B cell (primary cell): ENCODE measurements at regions not wholly inside any gene's neighbourhood (a gene's known extent, or its start where the extent isn't known, plus 50 kb on each side); places are given as distances from the start of the nearest gene placed in this dataset.

ENCODE experiments used
- CTCF ChIP-seq: fragments of 200-600 bp; IDR thresholded peaks from one replicate; pipeline ENCODE4 v1.8.0; 2022; ENCODE audit warnings: antibody characterized with exemption, mild to moderate bottlenecking
- EZH2 ChIP-seq: IDR thresholded peaks from 2 replicates; pipeline ENCODE4 v1.6.1; 2012; ENCODE audit warnings: borderline replicate concordance, low read depth, mild to moderate bottlenecking, moderate library complexity, low read length; ENCODE audit not compliant: insufficient read depth, poor library complexity, severe bottlenecking

- TF ChIP-seq CTCF, result no peak
- TF ChIP-seq EZH2, result no peak
Observed at GRCh38 chr12:102669056-102669455, 188.7 kb upstream of the IGF1 start.
